K562 (cell line): ENCODE measurements at regions not wholly inside any gene's neighbourhood (a gene's known extent, or its start where the extent isn't known, plus 50 kb on each side); places are given as distances from the start of the nearest gene placed in this dataset.

Source experiments
- ATAC-seq: fragments of 200-7000 bp; cut with Tn5 transposase; 3 replicates; pipeline ENCODE4 v1.9.1; 2020; ENCODE audit warnings: moderate library complexity
- BruUV-seq: library from RNA; stranded (reverse); fragments of 400-500 nt; replicated peaks from 2 replicates; lab custom pipeline; 2021; lab: Mats Ljungman, UMichigan
- CTCF ChIA-PET: fragments of 300-600 bp; formaldehyde crosslinking; extraction: SDS; loops from one replicate; lab custom pipeline; 2021; ENCODE audit warnings: low intra/inter-chr PET ratio; lab: Yijun Ruan, JAX
- POLR2A ChIA-PET: fragments of 300-600, 350-650 bp; sonication (Branson Sonifier 250); formaldehyde crosslinking; extraction: SDS; loops from one replicate; lab custom pipeline; 2021; ENCODE audit warnings: antibody characterized with exemption, inconsistent platforms; lab: Yijun Ruan, JAX
- DNase-seq, 4 experiments: peaks; one replicate each; pipeline versions ENCODE4 v3.0.0 to v3.0.0-alpha.2; 2011 to 2018; ENCODE audit warnings: low spot score in 3 of 4, mixed read lengths in 3 of 4; ENCODE audit errors: extremely low read depth in 1 of 4
- FAIRE-seq: peaks from 2 replicates; lab custom pipeline; 2011; peaks lifted over from hg19 to GRCh38; lab: Jason Lieb, UNC
- H2AFZ ChIP-seq: 2 replicates; pipeline ENCODE4 v1.6.0; 2011; ENCODE audit warnings: low read depth, low read length, control low read depth, inconsistent platforms
- H3K27ac ChIP-seq: fragments of 200-600 bp; 3 replicates; pipeline ENCODE4 v1.8.0; 2011; ENCODE audit warnings: low read depth, mild to moderate bottlenecking, control low read depth, inconsistent platforms, low read length, moderate library complexity, mixed read lengths; ENCODE audit errors: extremely low read depth
- H3K27me3 ChIP-seq, 2 experiments: fragments of 300-600 bp in 1 of 2; 2 replicates in 1 of 2; 3 replicates in 1 of 2; pipeline versions ENCODE4 v1.6.0 to v1.8.0; 2011; ENCODE audit warnings: inconsistent platforms in 2 of 2, low read length in 2 of 2, mild to moderate bottlenecking in 1 of 2, mixed read lengths in 1 of 2, moderate library complexity in 1 of 2; ENCODE audit not compliant: control insufficient read depth in 2 of 2, insufficient read depth in 2 of 2
- H3K36me3 ChIP-seq: fragments of 300-600 bp; 3 replicates; pipeline ENCODE4 v1.8.0; 2011; ENCODE audit warnings: mild to moderate bottlenecking, low read length, inconsistent platforms; ENCODE audit not compliant: control insufficient read depth, insufficient read depth
- H3K4me1 ChIP-seq, 2 experiments: fragments of 200-600 bp in 1 of 2; replicated peaks in 1 of 2; 2 replicates in 1 of 2; 3 replicates in 1 of 2; pipeline versions ENCODE4 v1.5.1 to v1.8.0; 2011; ENCODE audit warnings: inconsistent platforms in 2 of 2, low read length in 2 of 2, mild to moderate bottlenecking in 1 of 2, mixed read lengths in 1 of 2, moderate library complexity in 1 of 2; ENCODE audit not compliant: control insufficient read depth in 2 of 2, insufficient read depth in 2 of 2
- H3K4me2 ChIP-seq: 2 replicates; pipeline ENCODE4 v1.6.1; 2011; ENCODE audit warnings: low read length, control low read depth, inconsistent platforms, mixed read lengths; ENCODE audit not compliant: insufficient read depth
- H3K4me3 ChIP-seq: fragments of 200-600 bp; sonication (generic), shearing (Covaris generic); 2 replicates; pipeline ENCODE4 v1.5.1; 2016; ENCODE audit warnings: control low read depth, inconsistent platforms
- H3K79me2 ChIP-seq: fragments of 200-600 bp; 3 replicates; pipeline ENCODE4 v1.8.0; 2011; ENCODE audit warnings: low read length, inconsistent platforms; ENCODE audit not compliant: control insufficient read depth, insufficient read depth
- H3K9ac ChIP-seq, 2 experiments: 2 replicates each; pipeline versions ENCODE4 v1.6.0 to v1.6.1; 2011; ENCODE audit warnings: low read depth in 2 of 2, low read length in 2 of 2, control low read depth in 1 of 2, inconsistent platforms in 1 of 2, mild to moderate bottlenecking in 1 of 2, mixed read lengths in 1 of 2; ENCODE audit not compliant: insufficient read depth in 1 of 2
- H3K9me1 ChIP-seq: one replicate; pipeline ENCODE4 v1.6.0; 2011; ENCODE audit warnings: inconsistent platforms, mild to moderate bottlenecking, low read length, moderate library complexity; ENCODE audit not compliant: control insufficient read depth, insufficient read depth
- H3K9me3 ChIP-seq: replicated peaks from 2 replicates; pipeline ENCODE4 v1.5.1; 2011; ENCODE audit warnings: low read depth, low read length, inconsistent platforms; ENCODE audit not compliant: control insufficient read depth, insufficient read depth
- H4K20me1 ChIP-seq: replicated peaks from 2 replicates; pipeline ENCODE4 v1.6.1; 2011; ENCODE audit warnings: low read length, inconsistent platforms, mixed read lengths; ENCODE audit not compliant: control insufficient read depth, insufficient read depth
- ADNP ChIP-seq: fragments of 200-800 bp; sonication (Bioruptor generic); IDR thresholded peaks from 2 replicates; pipeline ENCODE4 v1.6.1; 2016; ENCODE audit warnings: missing genetic modification characterization, missing compliant biosample characterization
- ARID1B ChIP-seq: fragments of 450-650 bp; IDR thresholded peaks from 2 replicates; pipeline ENCODE4 v1.6.1; 2016; ENCODE audit warnings: antibody characterized with exemption, mild to moderate bottlenecking, inconsistent platforms
- BCL6 ChIP-seq: fragments of 250-450 bp; sonication (Bioruptor Pico); IDR thresholded peaks from 2 replicates; pipeline ENCODE4 v1.4.0; 2020
- CBX8 ChIP-seq: fragments of 200-600 bp; sonication (generic); IDR thresholded peaks from 2 replicates; pipeline ENCODE4 v1.6.1; 2012; ENCODE audit warnings: borderline replicate concordance, mixed run types, low read depth, mild to moderate bottlenecking, moderate library complexity, mixed read lengths, low read length, control low read depth, inconsistent platforms; ENCODE audit not compliant: poor library complexity, severe bottlenecking; ENCODE audit errors: extremely low read depth
- ETV5 ChIP-seq: sonication (generic); formaldehyde crosslinking; IDR thresholded peaks from 2 replicates; pipeline ENCODE4 v1.4.0; 2020; ENCODE audit warnings: low read depth, mild to moderate bottlenecking, missing genetic modification reagents
- GTF3C2 ChIP-seq: IDR thresholded peaks from 3 replicates; pipeline ENCODE4 v1.6.1; 2011; ENCODE audit warnings: borderline replicate concordance, mild to moderate bottlenecking, moderate library complexity; ENCODE audit not compliant: insufficient read length; ENCODE audit errors: extremely low read depth
- KLF6 ChIP-seq: fragments of 250-450 bp; sonication (Bioruptor Pico); IDR thresholded peaks from 2 replicates; pipeline ENCODE4 v1.4.0; 2020; ENCODE audit warnings: mild to moderate bottlenecking, moderate library complexity, borderline replicate concordance
- MCM5 ChIP-seq: fragments of 450-650 bp; IDR thresholded peaks from 2 replicates; pipeline ENCODE4 v1.6.1; 2016; ENCODE audit warnings: low read depth
- MEF2A ChIP-seq: IDR thresholded peaks from 2 replicates; pipeline ENCODE4 v1.6.1; 2011; ENCODE audit warnings: low read depth, mild to moderate bottlenecking, low read length, moderate library complexity; ENCODE audit not compliant: control insufficient read depth
- POLR2H ChIP-seq: IDR thresholded peaks from 2 replicates; pipeline ENCODE4 v1.6.1; 2016; ENCODE audit warnings: missing genetic modification characterization, low read depth, mild to moderate bottlenecking, control low read depth, missing compliant biosample characterization, moderate library complexity
- RBM25 ChIP-seq: fragments of 200-400 bp; formaldehyde crosslinking; IDR thresholded peaks from 2 replicates; pipeline ENCODE4 v1.6.1; 2018; ENCODE audit warnings: low read length, low read depth, moderate library complexity; ENCODE audit not compliant: severe bottlenecking
- ZNF780A ChIP-seq: fragments of 250-450 bp; sonication (Bioruptor Pico); IDR thresholded peaks from 2 replicates; pipeline ENCODE4 v1.5.0; 2021; ENCODE audit warnings: mild to moderate bottlenecking
- ZNF79 ChIP-seq: fragments of 250-450 bp; sonication (Bioruptor Pico); IDR thresholded peaks from 2 replicates; pipeline ENCODE4 v1.4.0; 2020; ENCODE audit warnings: low read depth, mild to moderate bottlenecking, moderate library complexity
- WGBS: fragments of 100-300 bp; shearing (Covaris generic); methylation state at CpG from one replicate; pipeline ENCODE4 v1.1.6; 2016; ENCODE audit warnings: low coverage, mixed read lengths; ENCODE audit not compliant: insufficient coverage; ENCODE audit errors: missing lambda C conversion rate; 5-methylcytosine and 5-hydroxymethylcytosine counted together
- in situ Hi-C: fragments of 300-500 bp; cut with MboI; formaldehyde crosslinking; loops from 4 replicates; pipeline ENCODE4 v1.15.0; 2018; ENCODE audit warnings: inconsistent platforms, mixed read lengths
- intact Hi-C: fragments of 100-400 bp; cut with micrococcal nuclease; formaldehyde crosslinking; loops from 2 replicates; pipeline ENCODE4 v1.14.2; 2022

- ATAC-seq: no peak
- WGBS: 6% methylated on average over 13 of the region's 13 CpGs
- Histone ChIP-seq H3K4me1 (no peaks in the 10 kb centered on the region), H3K9ac (no peak overlapping the region), H3K27me3 (peaks cover 0 to 4% of the 10 kb centered on the region in 2 experiments; a peak in 1 of 5 replicates), H3K4me2 (no peak overlapping the region), H3K9me3 (no peaks in the 10 kb centered on the region), H3K79me2 (no peaks in the 10 kb centered on the region), H3K36me3 (no peaks in the 10 kb centered on the region), H3K9me1 (no peaks in the 10 kb centered on the region), H3K4me3 (no peak overlapping the region), H3K27ac (no peak overlapping the region), H4K20me1 (no peaks in the 10 kb centered on the region), H2AFZ (no peak overlapping the region)
- intact Hi-C loops: no loop called here
- peak; percentile 94 for TF ChIP-seq CBX8
- TF ChIP-seq MEF2A: no peak
- peak; percentile 85 for TF ChIP-seq ADNP (tag)
- no peak for TF ChIP-seq ZNF79 (CRISPR knock-in tag)
- TF ChIP-seq MCM5: no peak
- no peak for TF ChIP-seq BCL6 (CRISPR knock-in tag)
- peak; percentile 11 for TF ChIP-seq RBM25
- no peak for TF ChIP-seq ZNF780A (CRISPR knock-in tag)
- TF ChIP-seq KLF6 (CRISPR knock-in tag): no peak
- TF ChIP-seq GTF3C2: no peak
- TF ChIP-seq ARID1B: no peak
- TF ChIP-seq POLR2H (tag): peak; percentile 36; the same call in 1 of the 2 replicates
- TF ChIP-seq ETV5 (CRISPR knock-in tag): no peak
- peak; percentile 11 for FAIRE-seq
- CTCF ChIA-PET: no interaction called here
- POLR2A ChIA-PET: no interaction called here
- in situ Hi-C loops: no loop called here
- BruUV-seq: no TSS peak
- no peak for DNase-seq
Measured at GRCh38 chr6:144401736-144402733, 116.9 kb downstream of the UTRN start.
